Activated naive CD4-positive, alpha-beta T cell treated with anti-CD3 and anti-CD28 coated beads, Interleukin-2, amount 50 U/mL, for 72 hours (primary cell): ENCODE measurements at regions not wholly inside any gene's neighbourhood (a gene's known extent, or its start where the extent isn't known, plus 50 kb on each side); places are given as distances from the start of the nearest gene placed in this dataset.
"Not testable (repeated sequence)": the region's sequence is repeated elsewhere in the genome, so short reads cannot be mapped to it uniquely, and the experiment has no call there.

Experiments
- ATAC-seq, 2 donors: fragments of 150-1000 bp; cut with Tn5 transposase; 2 replicates each; pipeline ENCODE4 v1.10.0; 2021; ENCODE audit warnings: mild to moderate bottlenecking in 2 of 2, moderate library complexity in 2 of 2
- DNase-seq, 2 donors: peaks; one replicate each; pipeline ENCODE4 v3.0.0; 2021 to 2022; ENCODE audit warnings: low spot score in 2 of 2
- H3K27ac Mint-ChIP-seq, 2 donors: one replicate each; pipeline ENCODE4 v1.8.0; 2022; ENCODE audit warnings: mild to moderate bottlenecking in 2 of 2, mixed read lengths in 2 of 2
- H3K36me3 Mint-ChIP-seq, 2 donors: one replicate each; pipeline ENCODE4 v1.8.0; 2022; ENCODE audit warnings: mixed read lengths in 2 of 2
- H3K9me3 Mint-ChIP-seq, 2 donors: one replicate each; pipeline ENCODE4 v1.8.0; 2022; ENCODE audit warnings: mixed read lengths in 2 of 2

DNA sequence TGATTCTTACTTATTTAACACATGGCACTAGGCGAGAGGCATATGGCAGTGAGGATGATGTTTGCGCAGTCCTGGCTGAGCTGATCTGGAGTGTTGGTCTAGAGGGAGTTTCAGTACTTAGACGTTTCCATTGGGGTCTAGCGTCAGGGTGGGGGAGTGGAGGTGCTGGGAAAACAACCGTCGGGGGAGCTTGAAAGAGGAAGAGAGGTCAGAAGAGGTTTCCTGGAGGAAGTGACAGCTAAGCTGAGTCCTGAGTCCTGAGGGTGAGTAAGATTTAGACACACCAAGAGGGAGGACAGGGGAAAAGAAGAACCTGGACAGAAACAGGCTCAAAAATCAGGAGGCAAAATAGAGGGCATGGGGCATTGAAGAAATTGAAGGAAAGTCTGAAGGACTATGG lies 81.4 kb downstream of the ALOX5AP start:
- ATAC-seq, result no peak
- no peaks in the 10 kb centered on the region for H3K36me3 Mint-ChIP-seq
- H3K9me3 Mint-ChIP-seq, result no peaks in the 10 kb centered on the region
- H3K27ac Mint-ChIP-seq, result no peak overlapping the region
- no peak for DNase-seq

DNA sequence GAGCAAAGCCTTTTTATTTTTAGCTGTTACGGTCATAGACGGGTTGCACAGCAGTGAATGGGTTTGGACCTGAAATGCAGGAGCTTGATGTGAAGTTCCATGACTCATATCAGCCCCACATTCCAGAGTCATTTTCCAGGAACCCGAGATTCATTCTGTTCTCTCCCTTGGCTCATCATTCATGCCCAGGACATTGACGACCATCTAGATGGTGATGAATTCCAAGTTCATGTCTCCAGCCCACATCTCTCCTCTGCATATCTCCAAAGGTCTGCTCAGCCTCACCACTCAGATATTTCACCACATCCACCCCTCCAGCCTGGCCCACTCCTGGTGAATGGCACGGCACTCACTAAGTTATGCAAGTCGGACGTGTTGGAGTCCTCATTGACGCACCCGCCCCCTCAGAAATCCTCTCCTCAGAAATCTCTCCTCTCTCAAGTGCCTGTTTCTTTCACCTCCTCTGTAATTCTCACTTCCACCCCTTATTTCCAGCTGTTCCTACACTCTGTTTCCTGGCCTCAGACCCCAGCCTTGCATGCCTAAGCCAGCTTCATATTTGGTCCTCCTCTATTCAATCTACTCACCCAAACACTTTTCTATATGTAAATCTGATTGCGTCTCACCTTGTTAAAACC lies 83.1 kb downstream of the ALOX5AP start:
- H3K36me3 Mint-ChIP-seq, result no peaks in the 10 kb centered on the region
- DNase-seq (no peak), ATAC-seq (no peak)
- H3K27ac Mint-ChIP-seq, result no peak overlapping the region
- H3K9me3 Mint-ChIP-seq, result no peaks in the 10 kb centered on the region

DNA sequence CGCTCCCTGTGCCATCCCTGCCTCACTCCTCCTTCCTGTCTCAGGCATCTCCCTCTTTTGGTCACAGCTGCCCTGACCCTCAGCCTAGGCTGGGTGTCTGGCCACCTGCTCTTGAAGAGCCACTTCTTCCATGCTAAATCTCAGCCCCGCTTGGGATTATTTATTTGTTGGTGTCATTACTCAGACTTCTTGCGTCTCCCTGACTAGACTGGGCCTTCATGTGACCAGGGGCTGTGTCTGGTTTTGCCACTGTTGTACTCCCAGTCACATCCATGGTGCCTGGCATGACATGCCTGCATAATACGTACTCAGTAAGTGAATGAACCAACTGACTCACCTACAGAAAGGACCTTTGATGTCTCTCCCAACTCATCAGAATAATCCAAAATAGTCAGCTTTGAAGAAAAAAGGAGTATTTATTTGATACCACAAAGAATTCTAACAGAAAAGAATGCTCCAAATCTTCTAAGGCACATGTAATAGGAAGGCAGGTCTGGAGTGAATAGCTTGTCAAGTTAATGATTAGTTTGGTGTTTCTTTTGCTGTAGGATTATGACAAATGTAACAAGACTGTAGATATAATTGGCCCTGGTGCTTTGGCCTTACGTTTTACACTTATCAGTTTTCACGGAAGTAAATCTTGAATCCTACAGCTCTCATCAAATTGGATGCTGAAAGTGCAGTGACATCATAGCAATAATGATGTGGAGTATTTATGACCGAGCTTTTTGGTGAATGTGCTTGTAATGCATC lies 84.0 kb downstream of the ALOX5AP start:
- Mint-ChIP-seq H3K27ac (no peak overlapping the region), H3K36me3 (no peaks in the 10 kb centered on the region), H3K9me3 (no peaks in the 10 kb centered on the region)
- DNase-seq, result no peak
- ATAC-seq, result no peak

DNA sequence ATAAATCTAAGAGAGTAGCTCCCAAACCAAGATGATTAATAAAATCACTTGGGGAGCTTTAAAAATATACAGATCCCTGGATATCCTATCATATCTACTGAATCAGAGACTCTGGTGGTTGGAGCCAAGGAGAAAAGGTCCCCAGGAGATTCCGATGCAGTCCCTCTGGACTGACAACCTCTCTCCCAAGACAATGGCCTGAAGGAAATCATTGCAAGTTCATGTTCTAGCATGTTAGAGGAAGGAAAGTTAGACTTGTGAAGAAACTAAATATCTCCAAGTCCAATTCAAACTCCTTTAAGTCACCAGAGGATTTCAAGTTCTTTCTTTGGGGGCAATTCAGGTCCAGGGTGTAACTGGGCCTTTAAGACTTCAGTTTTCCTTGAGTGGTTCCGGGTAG lies 84.7 kb upstream of the MEDAG start:
- no peaks in the 10 kb centered on the region for H3K36me3 Mint-ChIP-seq
- ATAC-seq, result no peak
- no peak for DNase-seq
- no peaks in the 10 kb centered on the region for H3K9me3 Mint-ChIP-seq
- H3K27ac Mint-ChIP-seq, result no peak overlapping the region

DNA sequence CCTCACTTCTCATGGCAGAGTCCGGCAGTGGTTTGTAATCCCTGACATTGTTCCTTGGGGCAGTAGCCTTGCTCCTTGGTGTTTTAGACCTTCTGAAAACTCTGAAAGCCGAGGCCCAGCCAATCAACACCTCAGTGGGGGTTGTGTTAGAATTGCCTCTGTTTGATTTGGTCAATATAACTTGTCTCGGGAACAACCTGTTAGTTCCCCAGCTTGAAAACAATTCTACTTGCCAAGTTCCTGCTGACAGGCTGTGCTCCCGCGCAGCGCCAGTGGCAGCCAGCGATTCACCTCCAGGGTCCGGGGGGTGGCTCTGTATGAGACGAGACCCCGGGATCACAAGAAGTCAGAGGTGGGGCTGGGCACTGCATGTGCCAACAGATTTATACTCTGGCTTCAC lies 81.4 kb upstream of the MEDAG start:
- Mint-ChIP-seq H3K9me3 (no peaks in the 10 kb centered on the region), H3K36me3 (no peaks in the 10 kb centered on the region), H3K27ac (no peak overlapping the region)
- DNase-seq, result no peak
- ATAC-seq, result no peak

DNA sequence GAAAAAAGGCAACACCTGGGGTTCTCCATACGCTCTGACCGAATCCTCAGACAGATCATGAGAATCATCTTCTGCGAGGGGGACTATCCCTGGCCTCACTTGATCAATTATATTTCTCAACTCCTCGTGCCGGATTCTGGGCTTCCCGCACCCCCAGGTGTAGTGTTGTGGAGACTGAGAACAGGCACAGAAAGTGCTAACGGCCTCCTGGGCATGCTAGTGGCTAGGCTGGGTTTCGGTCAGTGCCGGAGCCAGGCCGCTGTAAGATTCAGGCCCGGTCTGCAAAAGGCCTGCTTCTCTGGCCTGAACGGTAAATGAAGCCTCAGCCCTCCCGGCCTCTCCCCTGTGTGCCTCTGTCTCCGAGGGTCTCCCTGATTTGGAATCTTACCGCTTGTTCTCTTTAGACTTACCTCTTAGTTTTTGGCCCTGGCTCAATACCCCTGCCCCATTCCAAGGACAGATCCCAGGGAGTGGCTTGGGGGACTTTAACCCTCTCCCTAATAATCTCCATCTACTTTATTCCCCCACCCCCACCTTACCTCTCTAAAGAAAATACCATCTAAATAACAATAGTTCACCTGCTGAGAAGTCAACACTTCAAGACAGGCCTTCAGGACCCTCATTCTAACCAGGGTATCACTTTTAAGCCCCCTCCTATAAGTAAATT lies 79.0 kb upstream of the MEDAG start:
- DNase-seq (no peak), ATAC-seq (no peak)
- H3K36me3 Mint-ChIP-seq, result no peaks in the 10 kb centered on the region

DNA sequence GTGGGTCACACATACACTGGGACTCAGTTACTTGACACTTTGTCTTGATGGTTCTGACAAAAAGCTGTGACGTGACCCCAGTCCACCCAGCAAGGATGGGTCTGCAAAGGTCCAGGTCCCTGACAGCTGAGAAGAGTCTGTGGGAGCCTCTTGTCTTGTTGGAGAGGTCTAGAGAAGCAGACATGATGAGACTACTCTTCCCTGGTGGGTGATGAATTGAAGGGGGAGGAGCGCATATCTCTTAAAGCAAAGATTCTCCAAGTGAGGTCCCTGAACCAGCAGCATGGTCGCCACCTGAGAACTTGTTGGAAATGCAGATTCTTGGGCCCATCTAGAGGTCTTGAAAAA lies 78.5 kb upstream of the MEDAG start:
- no peaks in the 10 kb centered on the region for H3K9me3 Mint-ChIP-seq
- no peak for ATAC-seq
- no peaks in the 10 kb centered on the region for H3K36me3 Mint-ChIP-seq
- H3K27ac Mint-ChIP-seq, result no peak overlapping the region
- no peak for DNase-seq

More for the DNA sequence above, 79.0 kb upstream of the MEDAG start:
- Mint-ChIP-seq H3K27ac (no peak overlapping the region), H3K9me3 (no peaks in the 10 kb centered on the region)

DNA sequence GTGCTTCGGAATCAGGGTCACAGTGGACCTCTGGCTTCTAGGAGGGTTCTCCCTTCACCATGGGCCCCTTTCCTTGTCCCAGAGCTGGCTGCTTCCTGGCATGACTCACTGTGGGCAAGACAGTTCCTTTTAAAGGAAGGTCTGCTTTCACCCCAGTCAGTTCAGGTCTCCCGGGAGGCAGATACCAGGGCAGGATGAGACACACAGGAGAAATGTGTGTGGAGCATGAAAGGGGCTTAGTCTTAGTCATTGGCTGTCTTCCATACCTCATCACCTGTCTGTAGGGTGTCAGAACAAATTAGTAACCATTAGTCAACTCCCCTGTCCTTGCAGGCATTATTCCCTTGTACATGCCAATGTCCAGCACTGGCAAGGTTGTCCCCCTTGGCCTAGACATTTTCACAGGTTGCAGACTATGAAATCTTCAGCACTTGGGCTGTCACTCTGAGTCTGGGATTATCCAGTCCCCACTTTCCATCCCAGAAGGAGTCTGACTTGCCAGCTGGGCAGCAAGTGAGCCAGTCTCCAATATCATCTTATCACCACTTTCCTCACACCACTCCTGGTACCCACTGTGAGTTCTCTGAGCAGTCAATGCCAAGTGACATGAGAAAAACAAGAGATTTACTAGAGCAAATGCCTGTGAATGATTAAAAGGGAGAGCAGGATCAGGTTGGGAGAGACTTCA lies 76.8 kb upstream of the MEDAG start:
- H3K9me3 Mint-ChIP-seq, result no peaks in the 10 kb centered on the region
- ATAC-seq (no peak), DNase-seq (no peak)
- no peaks in the 10 kb centered on the region for H3K36me3 Mint-ChIP-seq
- peak overlapping the region in 1 of 2 donors; percentile 59 for H3K27ac Mint-ChIP-seq

DNA sequence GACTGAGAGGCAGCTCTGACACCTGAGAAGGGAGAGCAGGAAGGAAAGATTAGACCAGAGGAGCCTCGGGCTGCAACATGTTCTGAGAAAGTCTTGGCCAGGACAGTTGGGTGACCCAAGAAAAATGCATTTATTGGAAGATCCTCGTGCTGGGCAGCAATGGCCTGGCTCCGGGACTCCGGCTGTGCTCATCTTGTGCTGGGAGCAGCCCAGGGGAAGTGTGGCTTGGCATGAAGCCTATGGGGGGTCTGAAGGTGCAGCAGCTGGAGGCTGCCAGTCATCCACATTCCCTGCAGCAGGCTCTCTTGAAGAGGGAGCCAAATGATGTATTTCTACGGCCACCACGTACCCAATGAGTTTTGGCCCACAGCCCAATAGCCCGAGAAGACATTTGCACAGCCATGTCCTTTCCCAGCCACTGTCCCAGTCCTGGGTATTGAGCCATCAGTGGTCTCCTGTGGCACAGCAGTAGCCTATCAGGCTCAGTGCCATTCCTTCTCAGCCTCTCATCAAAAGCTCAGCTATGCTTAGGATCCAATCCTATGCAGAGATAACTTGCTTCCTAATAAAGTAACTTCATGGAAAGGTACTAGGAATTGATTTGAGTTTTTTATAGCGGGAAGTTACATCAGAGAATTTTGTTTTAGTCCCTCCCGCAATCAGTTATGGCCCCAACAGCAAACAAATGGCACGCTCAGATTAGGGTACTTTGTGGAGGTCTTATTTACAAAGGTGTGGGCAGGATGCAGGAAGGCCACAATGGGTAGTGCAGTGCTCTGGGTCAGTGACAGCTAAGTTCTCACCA lies 76.0 kb upstream of the MEDAG start:
- no peaks in the 10 kb centered on the region for H3K36me3 Mint-ChIP-seq
- H3K27ac Mint-ChIP-seq, result peak overlapping the region in 1 of 2 donors; percentile 59
- ATAC-seq (no peak), DNase-seq (no peak)
- H3K9me3 Mint-ChIP-seq, result no peaks in the 10 kb centered on the region

DNA sequence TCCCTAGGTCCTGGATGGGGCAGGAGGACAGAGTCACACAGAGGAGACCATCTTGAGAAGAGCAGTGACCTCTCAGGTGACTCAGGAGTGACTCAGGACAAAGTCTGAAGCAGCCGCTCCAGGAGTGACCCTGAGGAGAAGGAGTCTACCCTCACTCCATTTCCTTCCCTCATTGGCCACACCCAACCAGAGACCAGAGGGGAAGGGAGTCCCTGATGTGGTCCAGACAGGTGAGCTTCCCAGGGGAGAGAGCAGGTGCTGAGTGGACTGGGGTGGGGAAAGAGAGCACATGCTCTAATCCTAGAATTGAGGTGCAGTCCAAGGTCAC lies 75.5 kb upstream of the MEDAG start:
- Mint-ChIP-seq H3K9me3 (no peaks in the 10 kb centered on the region), H3K27ac (no peak overlapping the region)
- no peak for ATAC-seq

DNA sequence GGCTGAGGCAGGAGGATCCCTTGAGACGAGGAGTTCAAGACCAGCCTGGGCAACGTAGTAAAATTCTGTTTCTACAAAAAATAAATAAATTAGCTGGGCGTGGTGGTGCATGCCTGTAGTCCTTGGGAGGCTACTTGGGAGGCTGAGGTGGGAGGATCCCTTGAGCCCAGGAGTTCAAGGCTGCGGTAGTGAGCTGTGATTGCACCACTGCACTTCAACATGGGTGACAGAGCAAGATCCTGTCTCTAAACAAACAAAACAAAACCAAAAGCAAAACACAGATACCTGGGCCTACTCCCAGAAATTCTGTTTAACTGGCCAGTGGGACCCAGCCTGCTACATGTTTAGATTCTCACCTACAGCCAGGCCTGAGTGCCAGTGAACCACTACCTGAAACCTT lies 74.6 kb upstream of the MEDAG start:
- Mint-ChIP-seq H3K36me3 (no peaks in the 10 kb centered on the region), H3K27ac (no peak overlapping the region), H3K9me3 (no peaks in the 10 kb centered on the region)
- no peak for ATAC-seq
- DNase-seq, result no peak

More for the DNA sequence above, 75.5 kb upstream of the MEDAG start:
- no peak for DNase-seq
- H3K36me3 Mint-ChIP-seq, result no peaks in the 10 kb centered on the region

DNA sequence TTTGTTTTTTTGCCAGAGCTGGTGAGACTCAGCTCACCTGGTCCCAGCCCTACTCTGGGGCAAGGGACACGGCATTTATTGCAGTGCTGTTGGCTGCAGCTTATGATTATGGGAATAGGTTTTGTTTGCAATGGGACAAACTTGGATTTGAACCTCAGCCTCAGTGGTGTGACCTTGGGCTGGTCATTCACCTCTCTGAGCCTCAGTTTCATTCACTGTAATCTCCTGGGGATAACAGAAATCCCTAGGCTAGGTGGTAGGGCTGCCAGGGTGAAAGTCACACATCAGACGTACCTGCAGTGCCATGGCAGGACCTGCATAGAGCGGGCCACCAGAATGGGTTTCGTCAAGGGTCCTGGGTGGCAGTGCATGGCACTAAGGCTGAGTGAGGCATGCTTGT lies 73.7 kb upstream of the MEDAG start:
- H3K36me3 Mint-ChIP-seq, result no peaks in the 10 kb centered on the region
- ATAC-seq, result no peak

DNA sequence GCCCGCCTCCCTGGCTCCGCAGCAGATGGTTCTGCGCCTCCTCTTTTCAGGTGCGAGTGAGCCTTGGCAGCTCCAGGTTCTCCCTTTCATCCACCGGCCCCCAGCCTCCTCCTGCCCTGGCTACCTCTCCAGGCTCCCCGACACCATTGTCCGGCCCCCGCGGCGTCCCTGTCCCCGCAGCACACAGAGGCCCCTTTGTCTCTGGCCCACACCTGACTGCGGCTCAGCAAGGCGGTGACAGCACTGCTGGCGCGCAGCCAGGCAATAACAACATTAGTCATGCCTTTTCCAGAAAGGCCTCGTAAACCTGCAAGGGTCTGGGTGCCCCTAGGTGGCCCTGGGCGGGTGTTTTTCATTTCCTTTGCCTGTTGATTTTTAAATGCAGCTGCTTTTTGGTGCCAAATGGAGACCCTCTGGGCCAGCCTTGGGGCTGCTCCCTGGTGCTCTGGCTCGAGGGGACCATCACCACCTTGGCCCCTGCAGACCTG lies 73.2 kb upstream of the MEDAG start:
- H3K27ac Mint-ChIP-seq, result no peak overlapping the region
- H3K36me3 Mint-ChIP-seq, result no peaks in the 10 kb centered on the region
- H3K9me3 Mint-ChIP-seq, result no peaks in the 10 kb centered on the region
- ATAC-seq, result peak; percentile 43 to 95
- peak in 1 of 2 donors; percentile 62 for DNase-seq

More for the DNA sequence above, 73.7 kb upstream of the MEDAG start:
- Mint-ChIP-seq H3K9me3 (no peaks in the 10 kb centered on the region), H3K27ac (no peak overlapping the region)
- DNase-seq, result no peak

DNA sequence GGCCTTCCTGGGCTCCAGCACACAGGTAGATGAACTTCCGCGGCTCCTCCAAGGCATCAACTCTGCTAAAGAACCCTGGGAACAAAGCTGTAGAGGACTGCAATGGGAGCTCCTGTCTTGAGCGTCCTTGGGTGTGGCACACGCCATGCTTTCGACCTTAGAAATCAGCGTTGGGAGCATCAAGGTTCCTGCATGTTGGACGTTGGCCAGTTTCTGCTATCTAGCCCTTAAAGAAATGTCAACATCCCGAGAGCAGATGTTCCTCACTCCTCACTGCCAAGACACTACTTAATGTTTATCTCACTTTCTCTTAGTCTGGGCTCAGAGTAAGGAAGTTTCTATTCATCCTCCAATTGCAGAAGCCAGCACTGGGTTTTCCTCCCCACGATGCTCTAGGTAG lies 70.6 kb upstream of the MEDAG start:
- ATAC-seq, result no peak
- no peaks in the 10 kb centered on the region for H3K9me3 Mint-ChIP-seq

DNA sequence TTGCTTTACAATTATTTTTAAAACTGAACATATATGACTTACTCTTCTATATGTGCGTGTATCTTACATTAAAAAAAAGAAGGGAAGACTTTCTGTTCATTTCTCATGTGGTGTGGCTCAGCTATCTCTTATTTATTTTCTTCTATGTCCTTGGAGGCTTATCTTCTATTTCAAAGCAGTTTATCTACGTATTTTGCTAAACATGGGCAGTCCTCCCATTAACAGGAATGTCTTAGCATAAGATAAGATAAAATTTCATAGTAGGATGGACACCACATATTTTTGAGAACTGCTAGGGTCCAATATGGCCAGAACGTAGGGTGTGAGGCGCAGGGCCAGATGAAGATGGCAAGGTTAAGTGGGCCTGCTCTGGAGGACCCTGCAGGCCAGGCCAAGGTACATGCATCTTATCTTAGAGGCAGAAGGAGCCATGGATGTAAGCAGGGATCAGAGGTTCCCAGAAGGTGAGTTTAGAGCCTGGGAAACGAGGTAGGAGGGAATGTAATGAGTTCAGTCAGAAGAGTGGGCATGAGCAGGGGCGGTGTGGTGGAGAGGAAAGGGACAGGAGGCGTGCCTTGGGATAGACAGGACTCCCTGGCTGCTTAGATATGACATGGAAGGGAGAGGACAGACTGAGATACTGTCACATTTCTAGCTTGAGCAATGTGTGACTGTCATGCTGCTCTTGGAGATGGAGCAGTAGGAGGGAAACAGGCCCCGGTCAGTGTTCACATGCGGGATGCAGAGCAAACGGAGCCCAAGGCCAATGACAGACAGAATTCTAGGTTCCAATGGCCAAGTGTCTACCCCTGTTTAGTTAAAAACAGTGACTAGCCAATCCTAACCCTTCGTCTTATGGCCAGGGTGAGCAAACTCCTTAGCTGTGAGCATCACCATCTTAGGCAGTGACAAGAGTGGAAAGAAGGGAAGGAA lies 68.6 kb upstream of the MEDAG start:
- no peak for DNase-seq
- no peaks in the 10 kb centered on the region for H3K36me3 Mint-ChIP-seq
- no peaks in the 10 kb centered on the region for H3K9me3 Mint-ChIP-seq
- ATAC-seq, result no peak
- H3K27ac Mint-ChIP-seq, result peak overlapping the region in 1 of 2 donors; percentile 32

More for the DNA sequence above, 70.6 kb upstream of the MEDAG start:
- Mint-ChIP-seq H3K27ac (no peak overlapping the region), H3K36me3 (no peaks in the 10 kb centered on the region)
- DNase-seq, result no peak

DNA sequence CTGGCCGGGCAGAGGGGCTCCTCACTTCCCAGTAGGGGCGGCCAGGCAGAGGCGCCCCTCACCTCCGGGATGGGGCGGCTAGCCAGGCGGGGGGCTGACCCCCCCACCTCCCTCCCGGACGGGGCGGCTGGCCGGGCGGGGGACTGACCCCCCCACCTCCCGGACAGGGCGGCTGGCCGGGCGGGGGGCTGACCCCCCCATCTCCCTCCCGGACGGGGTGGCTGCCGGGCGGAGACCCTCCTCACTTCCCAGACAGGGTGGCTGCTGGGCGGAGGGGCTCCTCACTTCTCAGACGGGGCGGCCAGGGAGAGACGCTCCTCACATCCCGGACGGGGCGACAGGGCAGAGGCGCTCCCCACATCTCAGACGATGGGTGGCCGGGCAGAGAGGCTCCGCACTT lies 66.4 kb upstream of the MEDAG start:
- not testable (repeated sequence) for DNase-seq, H3K9me3 Mint-ChIP-seq, H3K36me3 Mint-ChIP-seq, H3K27ac Mint-ChIP-seq, ATAC-seq
